Esophagus squamous epithelium (tissue), 5 donors: ENCODE measurements at regions not wholly inside any gene's neighbourhood (a gene's known extent, or its start where the extent isn't known, plus 50 kb on each side); places are given as distances from the start of the nearest gene placed in this dataset.
"Not testable (repeated sequence)": the region's sequence is repeated elsewhere in the genome, so short reads cannot be mapped to it uniquely, and the experiment has no call there.

Source experiments
- DNase-seq: peaks from one replicate; lab custom pipeline; 2025; lab: John Stamatoyannopoulos, UW
- H3K27ac ChIP-seq, 4 donors: fragments of 200-600 bp; sonication (generic); one replicate each; pipeline ENCODE4 v1.5.1; 2016 to 2019; ENCODE audit warnings: mild to moderate bottlenecking in 1 of 4
- H3K27me3 ChIP-seq, 4 donors: fragments of 200-600 bp; sonication (generic); 1 replicate in 3 of 4; 2 replicates in 1 of 4; pipeline versions ENCODE4 v1.5.1 to v1.6.0; 2017 to 2021; ENCODE audit warnings: antibody characterized with exemption in 1 of 4
- H3K36me3 ChIP-seq, 3 donors: fragments of 200-600 bp; sonication (generic); one replicate each; pipeline ENCODE4 v1.5.1; 2016 to 2019
- H3K4me1 ChIP-seq, 3 donors: fragments of 200-600 bp; sonication (generic); one replicate each; pipeline ENCODE4 v1.5.1; 2017 to 2019
- H3K4me3 ChIP-seq, 4 donors: fragments of 200-600 bp; sonication (generic); 1 replicate in 3 of 4; 2 replicates in 1 of 4; pipeline ENCODE4 v1.5.1; 2016 to 2019; ENCODE audit warnings: mild to moderate bottlenecking in 2 of 4, moderate library complexity in 1 of 4
- H3K9me3 ChIP-seq, 3 donors: fragments of 200-600 bp; sonication (generic); one replicate each; pipeline ENCODE4 v1.5.1; 2016 to 2019
- CTCF ChIP-seq, 6 experiments: fragments of 450-650 bp in 4 of 6; fragments of 200-600 bp in 2 of 6; sonication (generic) in 2 of 6; IDR thresholded peaks; one replicate each; pipeline ENCODE4 v1.5.1; 2016 to 2019; ENCODE audit warnings: antibody characterized with exemption in 6 of 6, mild to moderate bottlenecking in 4 of 6, moderate library complexity in 4 of 6
- POLR2A ChIP-seq, 4 donors: fragments of 450-650 bp; IDR thresholded peaks; one replicate each; pipeline ENCODE4 v1.6.1; 2017; ENCODE audit warnings: antibody characterized with exemption in 4 of 4, mild to moderate bottlenecking in 4 of 4, moderate library complexity in 3 of 4
- WGBS, 2 donors: methylation state at CpG; one replicate each; pipeline ENCODE4 v1.1.5; 2018; 5-methylcytosine and 5-hydroxymethylcytosine counted together
- intact Hi-C: fragments of 100-400 bp; cut with DNase I; formaldehyde crosslinking; loops from one replicate; pipeline ENCODE4 v1.15.0; 2022
- donor health status: DM: yes; HTN: yes; CAD: no.

DNA sequence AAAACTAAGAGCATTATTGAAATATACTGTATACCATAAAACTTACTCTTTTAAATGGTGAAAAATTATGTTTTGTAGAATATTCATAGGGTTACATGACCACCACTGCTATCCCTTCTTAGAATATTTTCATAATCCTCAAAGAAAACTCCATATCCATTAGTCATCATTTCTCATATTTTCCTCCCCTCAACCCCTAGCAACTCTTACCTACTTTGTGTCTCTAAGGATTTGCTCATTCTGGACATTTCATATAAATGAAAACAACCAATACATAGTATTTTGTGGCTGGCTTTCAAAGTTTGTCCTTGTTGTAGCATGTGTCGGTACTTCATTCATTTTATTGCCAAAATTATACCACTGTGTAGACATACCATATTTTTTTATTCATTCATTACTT lies 863.8 kb downstream of the KCNA4 start:
- Histone ChIP-seq H3K4me3 (no peak overlapping the region), H3K9me3 (no peaks in the 10 kb centered on the region), H3K4me1 (no peaks in the 10 kb centered on the region), H3K27ac (no peak overlapping the region), H3K36me3 (no peaks in the 10 kb centered on the region), H3K27me3 (no peaks in the 10 kb centered on the region)
- DNase-seq = no peak
- WGBS, 2 donors = 69 to 72% methylated on average over 1 of the region's 1 CpG
- intact Hi-C loops = no loop called here
- TF ChIP-seq CTCF (IDR thresholded peaks at IDR 0.05) = no peak
- TF ChIP-seq POLR2A (IDR thresholded peaks at IDR 0.05) = no peak

- intact Hi-C loops, H3K4me3 ChIP-seq: not testable (repeated sequence)
Measured at GRCh38 chr11:29142573-29142972, 874.3 kb downstream of the KCNA4 start.

GRCh38 chr11:29135504-29135903 lies 881.3 kb downstream of the KCNA4 start:
- H3K9me3 ChIP-seq = no peaks in the 10 kb centered on the region
- WGBS, 2 donors = 10 to 16% methylated on average over 1 of the region's 1 CpG
- no peak for DNase-seq
- no peaks in the 10 kb centered on the region for H3K36me3 ChIP-seq
- no peaks in the 10 kb centered on the region for H3K4me1 ChIP-seq
- intact Hi-C loops = no loop called here
- no peak overlapping the region for H3K27ac ChIP-seq
- no peaks in the 10 kb centered on the region for H3K27me3 ChIP-seq
- no peak for TF ChIP-seq POLR2A (IDR thresholded peaks at IDR 0.05)
- no peak for TF ChIP-seq CTCF (IDR thresholded peaks at IDR 0.05)
- no peak overlapping the region for H3K4me3 ChIP-seq

More at GRCh38 chr11:29142573-29142972, 874.3 kb downstream of the KCNA4 start:
- H3K27me3 ChIP-seq, H3K27ac ChIP-seq, H3K9me3 ChIP-seq, H3K36me3 ChIP-seq, DNase-seq, H3K4me1 ChIP-seq: not testable (repeated sequence)
- WGBS, 2 donors = 82 to 100% methylated on average over 1 of the region's 1 CpG

- intact Hi-C loops = no loop called here
- 80 to 89% methylated on average over 1 of the region's 1 CpG for WGBS, 2 donors
- no peaks in the 10 kb centered on the region for H3K27me3 ChIP-seq
Measured at GRCh38 chr11:29131055-29131454, 885.8 kb downstream of the KCNA4 start.

GRCh38 chr11:29129844-29130243 lies 887.0 kb downstream of the KCNA4 start:
- H3K36me3 ChIP-seq = no peaks in the 10 kb centered on the region
- TF ChIP-seq CTCF (IDR thresholded peaks at IDR 0.05) (no peak), POLR2A (IDR thresholded peaks at IDR 0.05) (no peak)
- no peak for DNase-seq
- H3K9me3 ChIP-seq = no peaks in the 10 kb centered on the region
- H3K27me3 ChIP-seq = no peaks in the 10 kb centered on the region
- 26 to 35% methylated on average over 1 of the region's 1 CpG for WGBS, 2 donors
- intact Hi-C loops = no loop called here
- no peaks in the 10 kb centered on the region for H3K4me1 ChIP-seq
- no peak overlapping the region for H3K4me3 ChIP-seq
- no peak overlapping the region for H3K27ac ChIP-seq

More at GRCh38 chr11:29131055-29131454, 885.8 kb downstream of the KCNA4 start:
- no peak overlapping the region for H3K4me3 ChIP-seq
- TF ChIP-seq POLR2A (IDR thresholded peaks at IDR 0.05) (no peak), CTCF (IDR thresholded peaks at IDR 0.05) (no peak)
- no peaks in the 10 kb centered on the region for H3K4me1 ChIP-seq
- no peaks in the 10 kb centered on the region for H3K36me3 ChIP-seq
- H3K9me3 ChIP-seq = no peaks in the 10 kb centered on the region
- H3K27ac ChIP-seq = no peak overlapping the region
- no peak for DNase-seq

GRCh38 chr11:29127461-29127860 lies 889.4 kb downstream of the KCNA4 start:
- DNase-seq = no peak
- no peaks in the 10 kb centered on the region for H3K9me3 ChIP-seq

More at GRCh38 chr11:29127461-29127860, 889.4 kb downstream of the KCNA4 start:
- TF ChIP-seq CTCF (IDR thresholded peaks at IDR 0.05) (no peak), POLR2A (IDR thresholded peaks at IDR 0.05) (no peak)
- Histone ChIP-seq H3K27me3 (no peaks in the 10 kb centered on the region), H3K4me3 (no peak overlapping the region), H3K27ac (no peak overlapping the region), H3K36me3 (no peaks in the 10 kb centered on the region), H3K4me1 (no peaks in the 10 kb centered on the region)
- intact Hi-C loops = no loop called here
